Liver (tissue), 8 donors: ENCODE measurements at regions not wholly inside any gene's neighbourhood (a gene's known extent, or its start where the extent isn't known, plus 50 kb on each side); places are given as distances from the start of the nearest gene placed in this dataset.

Experiments
- DNase-seq: peaks from one replicate; pipeline ENCODE4 v3.0.0-alpha.2; 2017; ENCODE audit warnings: low spot score
- H3K27ac ChIP-seq, 2 donors: one replicate each; pipeline ENCODE4 v1.7.0; 2013; ENCODE audit warnings: inconsistent platforms in 2 of 2, low read length in 2 of 2, control low read depth in 1 of 2, low read depth in 1 of 2, mild to moderate bottlenecking in 1 of 2
- H3K27me3 ChIP-seq, 4 donors: one replicate each; pipeline versions ENCODE4 v1.6.1 to v1.7.0; 2013; ENCODE audit warnings: low read length in 3 of 4, inconsistent platforms in 1 of 4, mild to moderate bottlenecking in 1 of 4, moderate library complexity in 1 of 4; ENCODE audit not compliant: control insufficient read depth in 4 of 4, insufficient read depth in 4 of 4
- H3K36me3 ChIP-seq, 4 donors: one replicate each; pipeline versions ENCODE4 v1.6.1 to v1.7.0; 2013; ENCODE audit warnings: low read length in 3 of 4, mild to moderate bottlenecking in 3 of 4, low read depth in 1 of 4, moderate library complexity in 1 of 4; ENCODE audit not compliant: control insufficient read depth in 4 of 4, insufficient read depth in 3 of 4
- H3K4me1 ChIP-seq, 4 donors: one replicate each; pipeline versions ENCODE4 v1.6.1 to v1.7.0; 2013; ENCODE audit warnings: low read length in 3 of 4, mild to moderate bottlenecking in 3 of 4, moderate library complexity in 1 of 4; ENCODE audit not compliant: control insufficient read depth in 4 of 4, insufficient read depth in 4 of 4
- H3K4me3 ChIP-seq, 3 donors: one replicate each; pipeline versions ENCODE4 v1.6.1 to v1.7.0; 2013; ENCODE audit warnings: low read length in 3 of 3, control low read depth in 1 of 3, low read depth in 1 of 3, mild to moderate bottlenecking in 1 of 3
- H3K9ac ChIP-seq, 2 donors: one replicate each; pipeline ENCODE4 v1.7.0; 2013; ENCODE audit warnings: low read length in 2 of 2, mild to moderate bottlenecking in 2 of 2, moderate library complexity in 2 of 2, control low read depth in 1 of 2, low read depth in 1 of 2
- H3K9me3 ChIP-seq, 4 donors: one replicate each; pipeline versions ENCODE4 v1.6.1 to v1.7.0; 2013; ENCODE audit warnings: low read length in 3 of 4; ENCODE audit not compliant: control insufficient read depth in 4 of 4
- EGR1 ChIP-seq, 2 donors: IDR thresholded peaks; 2 replicates each; pipeline ENCODE4 v1.6.1; 2016 to 2018; ENCODE audit warnings: antibody characterized with exemption in 2 of 2, low read depth in 2 of 2
- FOXA1 ChIP-seq: IDR thresholded peaks from 2 replicates; pipeline ENCODE4 v1.6.1; 2016; ENCODE audit warnings: antibody characterized with exemption
- FOXA2 ChIP-seq: IDR thresholded peaks from 2 replicates; pipeline ENCODE4 v1.6.1; 2016; ENCODE audit warnings: antibody characterized with exemption
- GABPA ChIP-seq, 2 donors: IDR thresholded peaks in 1 of 2; conservative IDR thresholded peaks in 1 of 2; 2 replicates each; pipeline ENCODE4 v1.6.1; 2016; ENCODE audit warnings: antibody characterized with exemption in 2 of 2, mild to moderate bottlenecking in 1 of 2, moderate library complexity in 1 of 2
- HNF4A ChIP-seq, 2 donors: conservative IDR thresholded peaks; 2 replicates each; pipeline ENCODE4 v1.6.1; 2016; ENCODE audit warnings: antibody characterized with exemption in 2 of 2, mild to moderate bottlenecking in 2 of 2
- HNF4G ChIP-seq: IDR thresholded peaks from 2 replicates; pipeline ENCODE4 v1.6.1; 2016; ENCODE audit warnings: antibody characterized with exemption
- JUND ChIP-seq, 2 donors: IDR thresholded peaks; 2 replicates each; pipeline ENCODE4 v1.6.1; 2016; ENCODE audit warnings: antibody characterized with exemption in 2 of 2
- MAX ChIP-seq: IDR thresholded peaks from 2 replicates; pipeline ENCODE4 v1.6.1; 2016; ENCODE audit warnings: antibody characterized with exemption
- NR2F2 ChIP-seq: IDR thresholded peaks from 2 replicates; pipeline ENCODE4 v1.6.1; 2016; ENCODE audit warnings: antibody characterized with exemption
- RAD21 ChIP-seq, 2 donors: IDR thresholded peaks; 2 replicates each; pipeline ENCODE4 v1.6.1; 2016; ENCODE audit warnings: antibody characterized with exemption in 2 of 2, mild to moderate bottlenecking in 2 of 2
- REST ChIP-seq: IDR thresholded peaks from 2 replicates; pipeline ENCODE4 v1.6.1; 2016; ENCODE audit warnings: antibody characterized with exemption, mild to moderate bottlenecking
- RXRA ChIP-seq, 2 donors: IDR thresholded peaks; 2 replicates each; pipeline ENCODE4 v1.6.1; 2017 to 2018; ENCODE audit warnings: antibody characterized with exemption in 2 of 2, mild to moderate bottlenecking in 1 of 2
- SP1 ChIP-seq: IDR thresholded peaks from 2 replicates; pipeline ENCODE4 v1.6.1; 2018; ENCODE audit warnings: antibody characterized with exemption, mild to moderate bottlenecking
- YY1 ChIP-seq: IDR thresholded peaks from 2 replicates; pipeline ENCODE4 v1.6.1; 2016; ENCODE audit warnings: antibody characterized with exemption, mild to moderate bottlenecking
- WGBS: extraction: QIAGEN DNeasy Blood & Tissue Kit; methylation state at CpG from one replicate; pipeline ENCODE4 v1.1.7; 2013; 5-methylcytosine and 5-hydroxymethylcytosine counted together
- TF ChIP-seq, protein P1 (sequence below): IDR thresholded peaks from 2 replicates; pipeline ENCODE4 v1.6.1; 2016; ENCODE audit warnings: antibody characterized with exemption
- TF ChIP-seq, protein P2 (sequence below): fragments of 150-350 bp; IDR thresholded peaks from 2 replicates; pipeline ENCODE4 v1.5.1; 2017; ENCODE audit warnings: improper control_type of control experiment, low read depth, low read length; ENCODE audit not compliant: missing input control
- TF ChIP-seq, protein P3 (sequence below): IDR thresholded peaks from 2 replicates; pipeline ENCODE4 v1.6.1; 2016; ENCODE audit warnings: antibody characterized with exemption
- donor health status: healthy.
- donor health status: healthy.
- donor health status: healthy.
- donor health status: healthy.
- donor health status: healthy.

GRCh38 chr10:28386503-28386868, 83.6 kb upstream of the MPP7 start:
- DNase-seq, result no peak
- H3K27me3 ChIP-seq, result peaks cover 0 to 11% (median 0%) of the 10 kb centered on the region in 4 donors
- no peak overlapping the region for H3K9ac ChIP-seq
- 71% methylated on average over 4 of the region's 4 CpGs for WGBS
- no peaks in the 10 kb centered on the region for H3K9me3 ChIP-seq
- no peak for TF ChIP-seq MAX
- no peak for TF ChIP-seq GABPA (IDR thresholded peaks at IDR 0.05 in 1 of 2, conservative IDR thresholded peaks at IDR 0.05 in 1 of 2)
- TF ChIP-seq NR2F2, result no peak
- TF ChIP-seq, protein P1, sequence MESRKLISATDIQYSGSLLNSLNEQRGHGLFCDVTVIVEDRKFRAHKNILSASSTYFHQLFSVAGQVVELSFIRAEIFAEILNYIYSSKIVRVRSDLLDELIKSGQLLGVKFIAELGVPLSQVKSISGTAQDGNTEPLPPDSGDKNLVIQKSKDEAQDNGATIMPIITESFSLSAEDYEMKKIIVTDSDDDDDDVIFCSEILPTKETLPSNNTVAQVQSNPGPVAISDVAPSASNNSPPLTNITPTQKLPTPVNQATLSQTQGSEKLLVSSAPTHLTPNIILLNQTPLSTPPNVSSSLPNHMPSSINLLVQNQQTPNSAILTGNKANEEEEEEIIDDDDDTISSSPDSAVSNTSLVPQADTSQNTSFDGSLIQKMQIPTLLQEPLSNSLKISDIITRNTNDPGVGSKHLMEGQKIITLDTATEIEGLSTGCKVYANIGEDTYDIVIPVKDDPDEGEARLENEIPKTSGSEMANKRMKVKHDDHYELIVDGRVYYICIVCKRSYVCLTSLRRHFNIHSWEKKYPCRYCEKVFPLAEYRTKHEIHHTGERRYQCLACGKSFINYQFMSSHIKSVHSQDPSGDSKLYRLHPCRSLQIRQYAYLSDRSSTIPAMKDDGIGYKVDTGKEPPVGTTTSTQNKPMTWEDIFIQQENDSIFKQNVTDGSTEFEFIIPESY, result no peak
- no peak for TF ChIP-seq HNF4A (conservative IDR thresholded peaks at IDR 0.05)
- TF ChIP-seq FOXA2, result no peak
- no peak for TF ChIP-seq RXRA (IDR thresholded peaks at IDR 0.05)
- no peak for TF ChIP-seq SP1
- no peak for TF ChIP-seq JUND (IDR thresholded peaks at IDR 0.05)
- no peak for TF ChIP-seq YY1
- TF ChIP-seq FOXA1, result no peak
- no peaks in the 10 kb centered on the region for H3K36me3 ChIP-seq
- H3K4me3 ChIP-seq, result no peak overlapping the region
- H3K27ac ChIP-seq, result no peak overlapping the region
- peaks cover 0 to 3% (median 0%) of the 10 kb centered on the region in 4 donors for H3K4me1 ChIP-seq

- no peak overlapping the region for H3K9ac ChIP-seq
- no peaks in the 10 kb centered on the region for H3K36me3 ChIP-seq
- no peak overlapping the region for H3K27ac ChIP-seq
- no peak for DNase-seq
- no peaks in the 10 kb centered on the region for H3K9me3 ChIP-seq
- TF ChIP-seq FOXA2 (no peak), EGR1 (IDR thresholded peaks at IDR 0.05; ENCODE audit: low read depth in 2 of 2) (no peak)
- TF ChIP-seq, protein P2, sequence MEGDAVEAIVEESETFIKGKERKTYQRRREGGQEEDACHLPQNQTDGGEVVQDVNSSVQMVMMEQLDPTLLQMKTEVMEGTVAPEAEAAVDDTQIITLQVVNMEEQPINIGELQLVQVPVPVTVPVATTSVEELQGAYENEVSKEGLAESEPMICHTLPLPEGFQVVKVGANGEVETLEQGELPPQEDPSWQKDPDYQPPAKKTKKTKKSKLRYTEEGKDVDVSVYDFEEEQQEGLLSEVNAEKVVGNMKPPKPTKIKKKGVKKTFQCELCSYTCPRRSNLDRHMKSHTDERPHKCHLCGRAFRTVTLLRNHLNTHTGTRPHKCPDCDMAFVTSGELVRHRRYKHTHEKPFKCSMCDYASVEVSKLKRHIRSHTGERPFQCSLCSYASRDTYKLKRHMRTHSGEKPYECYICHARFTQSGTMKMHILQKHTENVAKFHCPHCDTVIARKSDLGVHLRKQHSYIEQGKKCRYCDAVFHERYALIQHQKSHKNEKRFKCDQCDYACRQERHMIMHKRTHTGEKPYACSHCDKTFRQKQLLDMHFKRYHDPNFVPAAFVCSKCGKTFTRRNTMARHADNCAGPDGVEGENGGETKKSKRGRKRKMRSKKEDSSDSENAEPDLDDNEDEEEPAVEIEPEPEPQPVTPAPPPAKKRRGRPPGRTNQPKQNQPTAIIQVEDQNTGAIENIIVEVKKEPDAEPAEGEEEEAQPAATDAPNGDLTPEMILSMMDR, result no peak
- 85% methylated on average over 7 of the region's 7 CpGs for WGBS
- H3K4me3 ChIP-seq, result no peak overlapping the region
- H3K27me3 ChIP-seq, result peaks cover 0 to 11% (median 0%) of the 10 kb centered on the region in 4 donors
- no peaks in the 10 kb centered on the region for H3K4me1 ChIP-seq
Measured at GRCh38 chr10:28387140-28387539, 84.3 kb upstream of the MPP7 start.

DNA sequence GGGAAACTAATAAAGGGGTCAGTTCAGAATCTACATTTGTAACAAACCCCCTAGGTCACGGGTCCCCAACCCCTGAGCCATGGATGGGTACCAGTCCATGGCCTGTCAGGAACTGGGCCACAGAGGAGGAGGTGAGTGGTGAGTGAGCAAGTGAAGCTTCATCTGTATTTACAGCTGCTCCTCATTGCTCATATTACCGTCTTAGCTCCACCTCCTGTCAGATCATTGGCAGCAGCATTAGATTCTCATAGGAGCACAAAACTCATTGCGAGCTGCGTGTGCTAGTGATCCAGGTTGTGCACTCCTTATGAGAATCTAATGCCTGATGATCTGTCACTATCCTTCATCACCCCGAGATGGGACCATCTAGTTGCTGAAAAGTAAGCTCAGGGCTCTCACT, 88.4 kb upstream of the MPP7 start:
- TF ChIP-seq JUND (IDR thresholded peaks at IDR 0.05), result no peak
- no peak for TF ChIP-seq FOXA2
- TF ChIP-seq GABPA (IDR thresholded peaks at IDR 0.05 in 1 of 2, conservative IDR thresholded peaks at IDR 0.05 in 1 of 2), result no peak
- no peak for TF ChIP-seq RXRA (IDR thresholded peaks at IDR 0.05)
- no peak for TF ChIP-seq MAX
- TF ChIP-seq, protein P2, result no peak
- TF ChIP-seq EGR1 (IDR thresholded peaks at IDR 0.05; ENCODE audit: low read depth in 2 of 2), result no peak
- no peak for TF ChIP-seq NR2F2
- TF ChIP-seq SP1, result no peak
- TF ChIP-seq YY1, result no peak
- no peak for TF ChIP-seq FOXA1
- TF ChIP-seq, protein P3, sequence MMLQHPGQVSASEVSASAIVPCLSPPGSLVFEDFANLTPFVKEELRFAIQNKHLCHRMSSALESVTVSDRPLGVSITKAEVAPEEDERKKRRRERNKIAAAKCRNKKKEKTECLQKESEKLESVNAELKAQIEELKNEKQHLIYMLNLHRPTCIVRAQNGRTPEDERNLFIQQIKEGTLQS, result no peak
- TF ChIP-seq REST, result no peak
- TF ChIP-seq HNF4G, result no peak
- TF ChIP-seq RAD21 (IDR thresholded peaks at IDR 0.05), result no peak
- no peak overlapping the region for H3K27ac ChIP-seq
- WGBS, result 83% methylated on average over 5 of the region's 5 CpGs
- H3K9ac ChIP-seq, result no peak overlapping the region
- no peaks in the 10 kb centered on the region for H3K9me3 ChIP-seq
- DNase-seq, result no peak
- peaks cover 0 to 6% (median 0%) of the 10 kb centered on the region in 4 donors for H3K27me3 ChIP-seq
- no peak overlapping the region for H3K4me3 ChIP-seq
- H3K4me1 ChIP-seq, result no peaks in the 10 kb centered on the region
- H3K36me3 ChIP-seq, result no peaks in the 10 kb centered on the region
